PFSK-1 (cell line): ENCODE measurements at regions not wholly inside any gene's neighbourhood (a gene's known extent, or its start where the extent isn't known, plus 50 kb on each side); places are given as distances from the start of the nearest gene placed in this dataset.

ENCODE experiments used
- FOXP2 ChIP-seq: optimal IDR thresholded peaks from 2 replicates; pipeline ENCODE3; 2011; ENCODE audit warnings: borderline replicate concordance, control low read depth, inconsistent platforms; ENCODE audit not compliant: insufficient read depth; ENCODE audit errors: extremely low read length, extremely low read depth
- POLR2AphosphoS5 ChIP-seq: IDR thresholded peaks from 2 replicates; pipeline ENCODE4 v1.6.1; 2012; ENCODE audit warnings: low read depth, mild to moderate bottlenecking, control low read depth, low read length, moderate library complexity
- SIN3A ChIP-seq: IDR thresholded peaks from 2 replicates; pipeline ENCODE4 v1.6.1; 2012; ENCODE audit warnings: mild to moderate bottlenecking, low read length, moderate library complexity, borderline replicate concordance; ENCODE audit not compliant: insufficient read depth
- TAF1 ChIP-seq: IDR thresholded peaks from 2 replicates; pipeline ENCODE4 v1.6.1; 2012; ENCODE audit warnings: low read length, control low read depth, borderline replicate concordance; ENCODE audit not compliant: insufficient read depth
- TF ChIP-seq, protein P1 (sequence below), 2 experiments: IDR thresholded peaks; 2 replicates each; pipeline versions ENCODE4 v1.6.1 to v1.8.0; 2011 to 2012; ENCODE audit warnings: low read depth in 2 of 2, low read length in 2 of 2, control low read depth in 1 of 2, inconsistent platforms in 1 of 2, mild to moderate bottlenecking in 1 of 2, moderate library complexity in 1 of 2; ENCODE audit not compliant: insufficient read depth in 1 of 2

- TF ChIP-seq POLR2AphosphoS5 (no peak), TAF1 (no peak), FOXP2 (no peak), SIN3A (no peak)
- TF ChIP-seq, protein P1, sequence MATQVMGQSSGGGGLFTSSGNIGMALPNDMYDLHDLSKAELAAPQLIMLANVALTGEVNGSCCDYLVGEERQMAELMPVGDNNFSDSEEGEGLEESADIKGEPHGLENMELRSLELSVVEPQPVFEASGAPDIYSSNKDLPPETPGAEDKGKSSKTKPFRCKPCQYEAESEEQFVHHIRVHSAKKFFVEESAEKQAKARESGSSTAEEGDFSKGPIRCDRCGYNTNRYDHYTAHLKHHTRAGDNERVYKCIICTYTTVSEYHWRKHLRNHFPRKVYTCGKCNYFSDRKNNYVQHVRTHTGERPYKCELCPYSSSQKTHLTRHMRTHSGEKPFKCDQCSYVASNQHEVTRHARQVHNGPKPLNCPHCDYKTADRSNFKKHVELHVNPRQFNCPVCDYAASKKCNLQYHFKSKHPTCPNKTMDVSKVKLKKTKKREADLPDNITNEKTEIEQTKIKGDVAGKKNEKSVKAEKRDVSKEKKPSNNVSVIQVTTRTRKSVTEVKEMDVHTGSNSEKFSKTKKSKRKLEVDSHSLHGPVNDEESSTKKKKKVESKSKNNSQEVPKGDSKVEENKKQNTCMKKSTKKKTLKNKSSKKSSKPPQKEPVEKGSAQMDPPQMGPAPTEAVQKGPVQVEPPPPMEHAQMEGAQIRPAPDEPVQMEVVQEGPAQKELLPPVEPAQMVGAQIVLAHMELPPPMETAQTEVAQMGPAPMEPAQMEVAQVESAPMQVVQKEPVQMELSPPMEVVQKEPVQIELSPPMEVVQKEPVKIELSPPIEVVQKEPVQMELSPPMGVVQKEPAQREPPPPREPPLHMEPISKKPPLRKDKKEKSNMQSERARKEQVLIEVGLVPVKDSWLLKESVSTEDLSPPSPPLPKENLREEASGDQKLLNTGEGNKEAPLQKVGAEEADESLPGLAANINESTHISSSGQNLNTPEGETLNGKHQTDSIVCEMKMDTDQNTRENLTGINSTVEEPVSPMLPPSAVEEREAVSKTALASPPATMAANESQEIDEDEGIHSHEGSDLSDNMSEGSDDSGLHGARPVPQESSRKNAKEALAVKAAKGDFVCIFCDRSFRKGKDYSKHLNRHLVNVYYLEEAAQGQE (IDR thresholded peaks at IDR 0.05; ENCODE audit: insufficient read depth in 1 of 2, low read depth in 2 of 2, low read length in 2 of 2): no peak
Measured at GRCh38 chr10:28798428-28798955, 121.2 kb downstream of the BAMBI start.

- TF ChIP-seq POLR2AphosphoS5 (no peak), SIN3A (no peak), FOXP2 (no peak), TAF1 (no peak)
- TF ChIP-seq, protein P1 (IDR thresholded peaks at IDR 0.05; ENCODE audit: insufficient read depth in 1 of 2, low read depth in 2 of 2, low read length in 2 of 2): no peak
Measured at GRCh38 chr10:28798964-28799363, 121.6 kb downstream of the BAMBI start.

DNA sequence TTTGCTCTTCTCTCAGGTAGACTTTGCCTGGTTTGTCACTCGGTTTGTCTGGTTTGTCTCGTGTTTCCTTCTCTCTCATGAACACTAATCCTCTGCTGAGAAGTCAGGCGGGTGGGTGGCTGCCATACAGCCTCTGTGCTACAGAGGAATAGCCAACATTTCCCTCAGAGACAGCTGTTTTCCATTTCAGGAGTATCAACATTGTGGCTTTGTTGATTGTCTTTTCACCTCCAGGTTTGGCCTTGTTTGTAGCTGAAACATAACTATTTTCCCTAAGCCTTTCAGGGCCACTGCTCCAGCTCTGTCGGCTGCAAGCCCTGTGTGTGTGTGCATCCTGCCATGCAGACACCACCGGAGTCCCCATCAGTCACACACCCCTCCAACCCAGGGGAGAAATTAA is 122.8 kb downstream of the BAMBI start:
- TF ChIP-seq POLR2AphosphoS5: no peak
- TF ChIP-seq, protein P1 (IDR thresholded peaks at IDR 0.05; ENCODE audit: insufficient read depth in 1 of 2, low read depth in 2 of 2, low read length in 2 of 2): no peak
- TF ChIP-seq SIN3A: no peak
- no peak for TF ChIP-seq FOXP2
- no peak for TF ChIP-seq TAF1

- TF ChIP-seq SIN3A (no peak), FOXP2 (no peak), POLR2AphosphoS5 (no peak), TAF1 (no peak)
- TF ChIP-seq, protein P1 (IDR thresholded peaks at IDR 0.05; ENCODE audit: insufficient read depth in 1 of 2, low read depth in 2 of 2, low read length in 2 of 2): no peak
Measured at GRCh38 chr10:28801247-28801646, 123.9 kb downstream of the BAMBI start.

DNA sequence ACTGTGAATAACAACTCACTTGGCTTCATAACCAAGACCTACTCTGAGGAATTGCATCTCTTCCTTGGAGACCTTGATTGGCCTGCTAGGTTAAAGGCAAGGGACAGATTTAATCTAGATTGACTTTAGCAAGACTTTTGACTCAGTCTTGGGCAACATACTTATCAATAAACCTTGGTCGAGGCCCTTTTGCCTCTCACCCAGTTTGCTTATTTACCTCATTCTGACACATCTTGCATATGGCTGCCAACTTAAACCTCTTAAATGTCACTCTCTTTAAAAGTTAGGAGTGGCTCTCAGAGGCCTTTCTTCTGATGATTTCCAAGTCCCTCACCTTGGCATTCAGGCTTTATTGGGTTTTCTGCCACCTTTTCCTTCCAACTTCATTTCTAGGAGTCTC is 124.5 kb downstream of the BAMBI start:
- TF ChIP-seq TAF1 (no peak), SIN3A (no peak), POLR2AphosphoS5 (no peak), FOXP2 (no peak)
- TF ChIP-seq, protein P1 (IDR thresholded peaks at IDR 0.05; ENCODE audit: insufficient read depth in 1 of 2, low read depth in 2 of 2, low read length in 2 of 2): no peak
